HG02973 (cell line): ENCODE measurements at regions not wholly inside any gene's neighbourhood (a gene's known extent, or its start where the extent isn't known, plus 50 kb on each side); places are given as distances from the start of the nearest gene placed in this dataset.

Source experiments
- ATAC-seq: cut with Tn5 transposase; IDR thresholded peaks from one replicate; pipeline ENCODE4 v1.9.1; 2021; ENCODE audit warnings: moderate library complexity; ENCODE audit not compliant: unreplicated experiment

GRCh38 chr6:23096876-23097275 lies 527.5 kb downstream of the HDGFL1 start:
- no peak for ATAC-seq

DNA sequence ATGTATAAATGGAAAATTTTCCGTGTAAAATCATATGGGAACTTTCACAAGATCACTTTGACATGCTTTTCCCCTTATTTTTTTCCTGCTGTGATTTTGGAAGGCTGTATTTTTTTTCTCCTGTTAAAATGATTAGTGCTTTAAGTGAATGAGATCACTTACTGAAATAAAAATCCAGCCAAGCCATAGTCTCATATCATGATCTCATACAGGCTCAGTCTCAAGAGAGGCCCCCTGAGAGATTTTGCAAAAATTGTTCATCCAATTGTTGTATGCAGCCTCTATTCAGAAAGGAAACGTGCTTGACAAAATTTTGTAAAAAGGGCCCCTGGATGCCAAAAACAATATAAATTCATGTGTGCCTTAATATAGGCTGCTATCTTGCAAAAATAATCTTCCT lies 528.2 kb downstream of the HDGFL1 start:
- no peak for ATAC-seq

DNA sequence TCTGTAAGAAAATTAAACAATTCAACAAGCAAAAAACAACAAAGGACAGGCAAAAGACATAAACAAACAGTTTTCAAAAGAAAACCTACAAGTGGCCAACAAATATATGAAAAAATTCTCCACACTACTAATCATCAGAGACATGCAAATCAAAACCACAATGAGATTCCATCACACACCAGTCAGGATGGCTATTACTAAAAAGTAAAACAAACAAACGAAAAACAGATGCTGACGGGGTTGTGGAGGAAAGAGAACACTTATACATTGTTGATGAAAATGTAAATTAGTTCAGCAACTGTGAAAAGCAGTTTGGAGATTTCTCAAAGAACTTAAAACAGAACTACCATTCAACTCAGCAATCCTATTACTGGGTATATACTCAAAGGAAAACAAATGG lies 537.6 kb downstream of the HDGFL1 start:
- no peak for ATAC-seq

GRCh38 chr6:23111984-23112383 lies 542.6 kb downstream of the HDGFL1 start:
- ATAC-seq, result no peak

DNA sequence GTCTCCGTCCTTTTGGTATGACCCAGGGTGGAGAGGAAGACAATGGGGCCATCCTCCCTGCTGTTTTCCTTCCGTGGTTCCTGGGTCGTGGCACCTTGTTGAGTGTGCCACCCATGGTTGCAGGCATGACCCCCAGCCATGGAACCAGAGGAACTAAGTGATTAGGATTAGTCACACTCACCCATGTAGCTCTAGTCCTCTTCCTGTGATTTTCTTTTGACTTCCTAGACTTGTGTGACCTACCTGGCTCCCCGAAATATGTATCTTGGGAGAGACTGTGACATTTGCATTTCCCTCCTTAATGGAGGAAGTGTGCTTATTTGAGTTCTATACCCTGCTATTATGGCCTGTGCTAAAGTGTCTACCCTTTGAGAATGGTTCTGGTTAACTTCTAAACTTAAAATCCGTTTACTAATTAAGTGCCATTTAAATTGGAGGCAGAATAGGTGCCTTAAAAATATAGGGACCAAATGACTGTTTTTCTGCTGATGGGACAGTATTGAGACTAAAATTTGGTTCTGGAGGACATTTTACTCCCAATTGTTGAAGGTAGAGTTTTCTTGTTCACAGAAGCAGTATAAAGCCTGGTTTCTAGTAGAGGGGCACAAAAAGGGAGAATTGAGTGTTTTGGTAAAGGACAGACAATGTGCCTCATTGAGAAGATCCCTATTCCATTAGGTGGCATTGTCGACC lies 545.6 kb downstream of the HDGFL1 start:
- ATAC-seq, result no peak

- ATAC-seq, result no peak
These were observed 568.2 kb downstream of the HDGFL1 start for GRCh38 chr6:23137611-23138010.

DNA sequence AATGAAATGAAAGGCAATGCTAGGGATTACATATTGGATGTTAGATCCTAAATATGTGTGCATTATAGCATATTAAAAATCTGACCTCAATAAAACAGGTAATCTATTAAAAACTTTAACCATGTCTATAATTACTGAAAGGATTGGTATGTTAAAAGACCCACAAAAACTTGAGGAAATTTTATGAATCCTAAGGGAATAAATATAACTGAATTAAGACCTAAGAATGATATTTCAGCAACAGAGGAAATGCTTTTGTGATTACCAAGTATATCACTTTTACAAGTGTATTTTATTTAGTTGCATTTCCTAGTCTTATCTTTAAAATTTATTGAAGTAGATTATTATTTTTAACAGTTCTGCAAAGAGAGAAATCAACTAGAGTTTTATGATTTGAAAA lies 571.5 kb downstream of the HDGFL1 start:
- ATAC-seq, result no peak

- ATAC-seq, result no peak
These were observed 576.4 kb downstream of the HDGFL1 start for GRCh38 chr6:23145781-23146180.

DNA sequence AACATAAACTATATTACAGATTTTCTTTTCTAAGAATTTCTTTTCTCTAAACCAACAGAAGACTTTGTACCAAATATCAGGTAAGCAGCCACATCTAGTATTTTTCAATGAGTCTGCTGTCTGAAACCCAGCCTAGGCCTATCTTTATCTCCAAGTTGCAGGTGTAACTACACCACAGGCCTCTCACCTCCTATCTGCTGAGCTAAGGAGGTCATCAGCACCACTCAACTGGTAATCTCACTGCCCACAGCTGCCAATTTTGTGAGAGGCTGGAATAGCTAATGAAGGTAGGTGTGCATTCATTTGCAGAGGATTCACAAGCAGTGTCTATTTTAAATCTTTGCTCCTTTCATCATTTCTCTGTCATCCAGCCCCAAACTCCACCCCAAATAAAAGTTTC lies 584.8 kb downstream of the HDGFL1 start:
- no peak for ATAC-seq

DNA sequence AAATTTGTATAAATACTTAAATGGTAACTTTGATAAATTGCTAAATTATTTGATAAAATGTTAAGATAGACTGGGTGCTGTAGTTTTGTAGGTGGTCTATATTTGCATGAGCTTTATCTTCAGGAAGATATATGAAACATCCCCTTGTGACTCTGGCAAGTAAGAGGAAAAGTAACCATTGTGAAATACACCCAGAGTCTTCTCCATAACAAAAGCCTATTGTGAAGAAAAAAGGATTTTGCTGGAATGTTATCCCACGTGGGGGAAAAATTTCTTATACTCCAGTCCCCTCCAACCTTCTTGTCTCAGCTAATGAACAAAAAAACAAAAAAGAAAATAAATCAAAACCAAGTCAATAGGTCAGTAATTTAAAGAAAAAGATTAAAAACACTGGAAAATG lies 600.7 kb downstream of the HDGFL1 start:
- no peak for ATAC-seq

DNA sequence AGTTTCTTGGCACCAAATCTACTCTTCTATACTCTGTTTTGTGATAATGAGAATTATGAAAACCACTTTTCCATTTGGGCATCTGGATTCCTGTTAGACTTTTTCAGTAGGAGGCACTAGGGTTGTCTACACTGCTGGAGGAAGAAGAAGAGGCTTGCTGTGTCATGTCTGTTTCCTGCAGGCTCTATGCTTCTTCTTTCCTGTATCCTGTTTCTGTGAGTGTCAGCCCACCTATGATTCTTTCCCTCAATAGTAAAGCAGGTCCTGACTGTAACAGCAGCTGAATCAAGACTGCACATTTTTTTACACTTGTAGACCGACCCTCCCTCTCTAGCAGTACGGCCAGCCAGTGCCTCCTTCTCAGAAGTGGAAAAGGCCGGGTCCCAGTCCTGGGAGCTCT lies 603.9 kb downstream of the HDGFL1 start:
- ATAC-seq, result no peak

DNA sequence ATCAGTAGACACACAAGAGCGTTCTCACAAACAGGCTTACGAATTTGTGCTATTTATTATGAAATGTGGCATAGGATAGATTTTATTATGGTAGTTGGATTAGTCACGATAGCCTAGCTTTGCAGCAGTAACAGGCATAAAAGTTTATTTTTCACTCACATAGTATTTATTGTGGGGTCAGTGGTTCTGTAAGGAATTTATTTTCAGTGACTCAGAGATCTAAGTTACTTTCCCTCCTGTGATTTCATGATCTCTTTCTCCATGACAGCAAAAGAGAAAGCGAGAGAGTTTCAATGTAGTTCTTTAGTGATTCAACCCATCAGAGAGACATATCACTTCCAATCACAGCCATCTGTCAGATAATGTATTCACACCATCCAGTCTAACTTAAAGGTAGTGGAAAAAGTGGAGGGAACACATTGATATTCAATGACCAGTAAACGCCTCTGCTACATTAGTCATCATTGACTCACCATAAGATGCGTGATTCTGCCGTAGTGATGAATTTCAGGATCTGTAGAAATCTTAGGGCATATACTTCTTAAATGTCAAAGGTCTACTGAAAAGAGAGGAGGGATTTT lies 605.5 kb downstream of the HDGFL1 start:
- no peak for ATAC-seq

GRCh38 chr6:23175391-23175790 lies 606.0 kb downstream of the HDGFL1 start:
- ATAC-seq, result no peak

DNA sequence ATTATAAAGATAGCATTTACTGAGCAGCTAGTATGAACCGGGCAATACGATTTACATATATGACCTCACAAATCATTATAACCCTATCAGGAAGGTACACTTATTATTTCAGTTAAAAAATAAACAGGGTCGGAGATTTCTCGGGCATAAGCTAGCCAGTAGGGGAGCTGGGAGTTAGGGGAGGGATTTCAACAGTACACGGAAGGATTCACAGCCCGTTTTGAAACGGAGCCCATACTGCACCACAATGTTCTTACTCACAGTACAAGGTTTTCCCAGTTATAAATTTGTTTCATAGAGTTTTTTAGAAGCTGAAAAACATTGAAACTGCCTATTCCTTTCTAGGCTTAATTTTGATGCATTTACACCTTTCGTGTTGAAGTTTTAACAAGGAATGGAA lies 607.1 kb downstream of the HDGFL1 start:
- ATAC-seq, result no peak

GRCh38 chr6:23176883-23177282 lies 607.5 kb downstream of the HDGFL1 start:
- no peak for ATAC-seq

DNA sequence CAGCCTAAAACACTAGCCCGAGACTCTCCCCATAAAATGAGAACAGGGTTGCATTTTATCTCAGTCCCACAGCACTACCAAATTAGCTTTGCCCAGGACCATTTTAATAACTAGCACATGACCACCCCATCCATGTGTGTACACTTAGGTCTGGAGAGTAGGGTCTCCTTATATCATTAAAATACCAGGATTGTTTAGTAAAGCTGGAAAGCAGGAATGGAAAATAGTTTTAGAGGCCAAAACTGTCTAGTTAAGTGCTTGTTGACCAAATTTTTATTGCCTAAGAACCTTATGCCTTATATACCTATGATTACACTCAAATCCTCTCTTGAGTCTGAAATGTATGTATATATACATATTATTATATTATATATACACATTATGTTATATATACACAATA lies 608.4 kb downstream of the HDGFL1 start:
- no peak for ATAC-seq

GRCh38 chr6:23179994-23180393 lies 610.6 kb downstream of the HDGFL1 start:
- no peak for ATAC-seq

DNA sequence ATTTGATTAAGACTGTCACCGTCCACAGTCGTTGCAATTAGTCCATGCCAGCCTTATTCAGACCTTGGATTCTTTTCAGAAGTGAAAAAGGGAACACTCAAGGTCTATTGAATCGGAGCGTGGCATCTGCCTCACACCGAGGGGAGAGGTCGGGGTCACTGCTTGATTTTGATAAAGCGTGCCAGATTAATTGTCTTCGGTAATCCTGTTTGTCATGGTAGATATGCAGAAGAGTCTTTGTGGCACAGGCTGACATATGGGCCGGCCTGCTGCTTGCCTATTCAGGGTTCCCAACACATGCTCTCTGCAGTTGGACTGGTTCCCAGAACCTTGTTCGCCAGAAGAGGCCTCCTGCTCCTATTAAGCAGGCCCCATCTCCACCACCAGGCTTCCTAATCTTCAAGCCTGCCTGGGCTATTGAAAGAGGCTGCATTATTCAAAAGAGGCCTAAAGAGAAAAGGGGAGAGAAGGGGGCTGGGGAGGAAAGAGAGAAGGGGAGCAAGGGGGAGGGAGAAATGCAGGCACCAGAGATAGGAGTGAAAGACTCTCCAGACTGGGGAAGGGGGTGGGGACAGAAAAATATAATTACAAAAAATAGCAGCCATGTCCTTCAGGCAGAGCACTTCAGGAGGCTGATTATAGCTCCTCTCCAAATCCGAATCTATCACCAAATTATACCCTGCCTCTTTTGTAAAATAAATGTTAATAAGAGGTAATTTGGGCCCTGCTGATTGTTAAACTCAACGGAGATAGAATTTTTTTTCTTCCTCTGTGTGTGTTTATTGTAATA lies 611.3 kb downstream of the HDGFL1 start:
- no peak for ATAC-seq

- no peak for ATAC-seq
These were observed 612.2 kb downstream of the HDGFL1 start for GRCh38 chr6:23181356-23182110.

DNA sequence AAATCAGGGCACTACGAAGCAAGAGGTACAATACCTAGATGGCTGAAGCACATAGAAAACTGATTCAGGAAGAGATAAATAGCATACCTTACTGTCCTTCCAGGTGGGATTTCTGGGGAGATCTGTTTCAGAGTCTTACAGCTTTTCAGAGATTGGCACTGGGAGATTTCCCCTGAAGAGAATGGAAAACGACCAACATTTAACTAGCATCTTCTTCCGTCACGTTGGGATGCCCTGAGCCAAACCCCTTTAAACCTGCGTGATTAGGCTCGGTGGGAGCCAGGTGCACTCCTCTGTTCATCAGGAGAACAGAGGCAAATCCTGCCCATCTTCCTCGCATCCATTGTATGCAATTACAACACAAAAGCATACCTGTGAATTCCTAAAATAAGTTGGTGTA lies 614.5 kb downstream of the HDGFL1 start:
- ATAC-seq, result no peak

DNA sequence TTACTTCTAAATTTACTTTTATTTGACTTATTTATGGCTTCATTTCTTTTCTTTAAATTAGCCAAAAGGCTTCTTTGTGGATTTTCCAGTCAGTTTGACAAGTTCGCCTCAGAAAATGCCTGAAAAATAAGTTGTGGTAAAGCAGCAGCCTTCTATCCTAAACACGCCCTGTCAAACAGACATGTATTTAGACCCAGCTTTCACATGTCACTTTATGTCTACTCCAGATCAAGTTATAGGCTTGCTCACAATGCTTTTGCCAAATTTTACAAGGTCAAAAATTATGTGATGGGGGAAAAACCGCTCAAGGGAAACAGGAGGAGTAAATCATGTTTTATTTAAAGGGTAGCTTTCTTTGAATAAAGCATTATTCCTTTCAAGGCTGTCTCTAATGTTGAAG lies 615.0 kb downstream of the HDGFL1 start:
- ATAC-seq, result no peak

DNA sequence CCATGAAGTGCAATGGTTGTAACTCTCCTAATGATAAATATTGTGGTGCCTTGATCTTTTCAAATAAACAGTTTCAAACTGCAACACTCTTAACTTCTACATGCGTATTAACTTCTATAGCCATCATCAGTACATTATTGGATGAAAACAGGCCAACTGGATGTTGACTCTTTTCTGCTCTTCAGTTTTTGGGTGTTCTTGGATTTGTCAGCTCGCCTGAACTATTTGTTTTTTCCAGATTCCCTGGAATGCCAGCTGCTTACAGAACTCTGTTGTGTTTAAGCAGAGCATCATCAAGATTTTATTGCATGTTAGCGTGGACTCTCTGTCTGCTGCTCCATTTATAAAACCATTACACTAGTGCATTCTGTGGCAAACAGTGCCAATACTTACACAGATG lies 626.1 kb downstream of the HDGFL1 start:
- ATAC-seq, result no peak
